Mammary epithelial cell (primary cell): ENCODE measurements at regions not wholly inside any gene's neighbourhood (a gene's known extent, or its start where the extent isn't known, plus 50 kb on each side); places are given as distances from the start of the nearest gene placed in this dataset.

Source experiments
- EZH2 ChIP-seq: IDR thresholded peaks from 2 replicates; pipeline ENCODE4 v1.6.1; 2012; ENCODE audit warnings: low read length, inconsistent platforms, borderline replicate concordance
- TF ChIP-seq, protein P1 (sequence below), 2 donors: IDR thresholded peaks in 1 of 2; conservative IDR thresholded peaks in 1 of 2; 2 replicates each; pipeline ENCODE4 v1.5.1; 2011 to 2012; ENCODE audit warnings: inconsistent platforms in 2 of 2, low read length in 2 of 2, mild to moderate bottlenecking in 2 of 2, control low read depth in 1 of 2, low read depth in 1 of 2; ENCODE audit not compliant: insufficient read depth in 1 of 2; ENCODE audit errors: extremely low read depth in 1 of 2

DNA sequence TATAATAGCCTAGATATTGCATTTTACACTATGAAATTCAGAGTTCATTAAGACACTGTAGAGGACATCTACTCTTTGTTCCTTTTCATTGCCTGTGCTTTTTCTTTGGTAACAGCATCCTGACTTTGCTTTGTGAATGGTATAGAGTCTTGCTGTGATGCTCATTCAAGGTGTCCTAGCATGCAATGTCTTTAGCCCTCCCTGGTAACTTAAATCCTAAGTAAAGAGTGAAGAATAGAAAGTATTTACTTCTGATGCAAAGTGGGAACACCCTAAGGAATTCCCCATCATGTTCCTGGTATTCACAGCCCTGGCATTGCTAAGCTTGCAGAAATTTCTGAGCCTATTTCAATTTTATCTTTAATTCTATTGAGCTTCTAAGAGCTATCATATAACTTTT is 400.1 kb downstream of the FAT4 start:
- TF ChIP-seq, protein P1, sequence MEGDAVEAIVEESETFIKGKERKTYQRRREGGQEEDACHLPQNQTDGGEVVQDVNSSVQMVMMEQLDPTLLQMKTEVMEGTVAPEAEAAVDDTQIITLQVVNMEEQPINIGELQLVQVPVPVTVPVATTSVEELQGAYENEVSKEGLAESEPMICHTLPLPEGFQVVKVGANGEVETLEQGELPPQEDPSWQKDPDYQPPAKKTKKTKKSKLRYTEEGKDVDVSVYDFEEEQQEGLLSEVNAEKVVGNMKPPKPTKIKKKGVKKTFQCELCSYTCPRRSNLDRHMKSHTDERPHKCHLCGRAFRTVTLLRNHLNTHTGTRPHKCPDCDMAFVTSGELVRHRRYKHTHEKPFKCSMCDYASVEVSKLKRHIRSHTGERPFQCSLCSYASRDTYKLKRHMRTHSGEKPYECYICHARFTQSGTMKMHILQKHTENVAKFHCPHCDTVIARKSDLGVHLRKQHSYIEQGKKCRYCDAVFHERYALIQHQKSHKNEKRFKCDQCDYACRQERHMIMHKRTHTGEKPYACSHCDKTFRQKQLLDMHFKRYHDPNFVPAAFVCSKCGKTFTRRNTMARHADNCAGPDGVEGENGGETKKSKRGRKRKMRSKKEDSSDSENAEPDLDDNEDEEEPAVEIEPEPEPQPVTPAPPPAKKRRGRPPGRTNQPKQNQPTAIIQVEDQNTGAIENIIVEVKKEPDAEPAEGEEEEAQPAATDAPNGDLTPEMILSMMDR (conservative IDR thresholded peaks at IDR 0.05 in 1 of 2, IDR thresholded peaks at IDR 0.05 in 1 of 2; ENCODE audit: extremely low read depth in 1 of 2, insufficient read depth in 1 of 2, low read depth in 1 of 2, low read length in 2 of 2): no peak
- TF ChIP-seq EZH2: no peak
